ENCODE measurements at regions not wholly inside any gene's neighbourhood (a gene's known extent, or its start where the extent isn't known, plus 50 kb on each side); places are given as distances from the start of the nearest gene placed in this dataset.
"Not testable (repeated sequence)": the region's sequence is repeated elsewhere in the genome, so short reads cannot be mapped to it uniquely, and the experiment has no call there.

DNA sequence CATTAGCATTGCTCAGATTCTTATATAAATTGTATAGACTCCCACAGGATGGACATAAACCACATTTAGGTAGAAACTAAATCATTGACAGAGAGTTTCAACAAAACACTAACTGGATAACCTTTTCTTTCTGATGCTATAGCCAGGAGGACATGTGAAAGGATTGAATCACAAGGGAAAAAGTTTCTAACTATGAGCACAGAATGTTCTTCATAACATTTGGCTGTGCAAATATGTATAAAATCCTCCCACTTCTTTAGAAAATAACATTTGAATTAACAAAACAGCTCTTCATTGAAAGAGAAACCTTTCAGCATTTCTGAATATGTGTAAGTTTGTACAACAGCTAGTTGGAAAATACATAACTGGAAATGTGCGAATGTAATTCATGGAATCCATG lies 167.3 kb downstream of the TBX15 start:
- TF ChIP-seq, protein P1, sequence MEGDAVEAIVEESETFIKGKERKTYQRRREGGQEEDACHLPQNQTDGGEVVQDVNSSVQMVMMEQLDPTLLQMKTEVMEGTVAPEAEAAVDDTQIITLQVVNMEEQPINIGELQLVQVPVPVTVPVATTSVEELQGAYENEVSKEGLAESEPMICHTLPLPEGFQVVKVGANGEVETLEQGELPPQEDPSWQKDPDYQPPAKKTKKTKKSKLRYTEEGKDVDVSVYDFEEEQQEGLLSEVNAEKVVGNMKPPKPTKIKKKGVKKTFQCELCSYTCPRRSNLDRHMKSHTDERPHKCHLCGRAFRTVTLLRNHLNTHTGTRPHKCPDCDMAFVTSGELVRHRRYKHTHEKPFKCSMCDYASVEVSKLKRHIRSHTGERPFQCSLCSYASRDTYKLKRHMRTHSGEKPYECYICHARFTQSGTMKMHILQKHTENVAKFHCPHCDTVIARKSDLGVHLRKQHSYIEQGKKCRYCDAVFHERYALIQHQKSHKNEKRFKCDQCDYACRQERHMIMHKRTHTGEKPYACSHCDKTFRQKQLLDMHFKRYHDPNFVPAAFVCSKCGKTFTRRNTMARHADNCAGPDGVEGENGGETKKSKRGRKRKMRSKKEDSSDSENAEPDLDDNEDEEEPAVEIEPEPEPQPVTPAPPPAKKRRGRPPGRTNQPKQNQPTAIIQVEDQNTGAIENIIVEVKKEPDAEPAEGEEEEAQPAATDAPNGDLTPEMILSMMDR (IDR thresholded peaks at IDR 0.05) = no peak
- TF ChIP-seq POLR2A (IDR thresholded peaks at IDR 0.05) = no peak
- 88 to 90% methylated on average over 1 of the region's 1 CpG for WGBS, 2 donors
- intact Hi-C loops (cut with DNase I; ENCODE audit: low total_unique reads) = no loop called here
- no peak overlapping the region for H3K4me3 ChIP-seq (ENCODE audit: low read depth, poor library complexity, severe bottlenecking)
- no peak for DNase-seq (ENCODE audit: low spot score in 2 of 2)

DNA sequence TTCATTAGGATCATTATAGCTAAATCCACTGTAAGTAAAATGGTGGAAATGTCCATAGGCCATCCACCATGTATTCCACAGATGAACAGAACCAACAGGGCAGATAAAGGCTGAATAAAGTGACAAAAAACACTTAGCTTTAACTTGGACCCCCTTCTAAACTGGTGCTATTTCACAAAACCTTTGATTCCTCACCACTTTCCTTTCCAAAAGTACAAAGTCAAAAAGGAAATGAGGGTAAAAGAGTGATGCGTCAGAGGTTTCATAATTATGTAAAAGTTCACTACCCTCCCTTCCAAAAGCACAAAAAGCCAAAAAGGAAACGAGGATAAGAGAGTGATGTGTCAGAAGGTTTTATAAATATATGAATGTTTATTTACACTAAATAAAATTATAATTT lies 172.2 kb downstream of the TBX15 start:
- TF ChIP-seq POLR2A (IDR thresholded peaks at IDR 0.05) = no peak
- TF ChIP-seq, protein P1 (IDR thresholded peaks at IDR 0.05) = no peak
- DNase-seq (ENCODE audit: low spot score in 2 of 2) = no peak
- 60 to 67% methylated on average over 2 of the region's 2 CpGs for WGBS, 2 donors
- intact Hi-C loops (cut with DNase I; ENCODE audit: low total_unique reads) = no loop called here
- H3K4me3 ChIP-seq (ENCODE audit: low read depth, poor library complexity, severe bottlenecking) = no peak overlapping the region

DNA sequence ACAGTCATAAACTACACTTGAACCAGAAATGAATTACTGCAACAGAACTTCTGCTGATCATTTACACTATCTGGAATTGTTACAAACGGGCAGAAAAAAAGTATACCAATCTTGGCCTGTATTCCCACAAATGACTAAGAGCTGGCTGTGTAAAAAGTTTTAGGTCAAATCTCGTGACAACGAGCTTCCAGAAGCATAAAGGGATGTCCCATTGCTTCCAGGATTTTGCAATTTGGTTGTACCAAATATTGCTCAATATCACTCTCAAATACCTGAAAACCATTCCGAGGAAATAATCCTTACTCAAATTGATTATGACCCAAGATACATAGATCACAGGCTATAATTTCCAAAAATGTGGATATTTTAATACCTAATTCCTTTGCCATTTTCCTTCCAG lies 175.6 kb downstream of the TBX15 start:
- TF ChIP-seq, protein P1 (IDR thresholded peaks at IDR 0.05) = no peak
- no peak for TF ChIP-seq POLR2A (IDR thresholded peaks at IDR 0.05)
- 74 to 83% methylated on average over 4 of the region's 4 CpGs for WGBS, 2 donors
- DNase-seq (ENCODE audit: low spot score in 2 of 2) = no peak
- H3K4me3 ChIP-seq (ENCODE audit: low read depth, poor library complexity, severe bottlenecking) = no peak overlapping the region
- intact Hi-C loops (cut with DNase I; ENCODE audit: low total_unique reads) = no loop called here

DNA sequence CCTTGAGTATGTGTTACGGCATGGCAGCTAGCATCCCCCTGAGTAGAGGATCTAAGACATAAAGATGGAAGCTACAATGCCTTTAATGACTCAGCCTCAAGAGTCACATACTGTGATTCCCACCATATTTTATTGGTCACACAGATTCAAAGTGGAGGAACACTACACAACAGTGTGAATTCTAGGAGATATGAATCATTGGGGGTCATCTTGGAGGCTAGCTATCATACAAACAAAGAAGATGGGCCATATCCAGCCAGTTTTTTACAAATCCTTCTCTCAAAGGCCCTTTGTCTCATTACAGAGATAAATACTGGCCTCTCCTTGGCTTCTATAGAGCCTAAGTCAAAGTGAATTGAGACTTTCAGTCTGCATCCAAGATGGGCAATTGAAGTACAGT lies 177.0 kb downstream of the TBX15 start:
- DNase-seq (ENCODE audit: low spot score in 2 of 2) = no peak
- intact Hi-C loops (cut with DNase I; ENCODE audit: low total_unique reads) = no loop called here
- 89 to 93% methylated on average over 1 of the region's 1 CpG for WGBS, 2 donors
- TF ChIP-seq, protein P1 (IDR thresholded peaks at IDR 0.05) = no peak
- TF ChIP-seq POLR2A (IDR thresholded peaks at IDR 0.05) = no peak
- H3K4me3 ChIP-seq (ENCODE audit: low read depth, poor library complexity, severe bottlenecking) = no peak overlapping the region

DNA sequence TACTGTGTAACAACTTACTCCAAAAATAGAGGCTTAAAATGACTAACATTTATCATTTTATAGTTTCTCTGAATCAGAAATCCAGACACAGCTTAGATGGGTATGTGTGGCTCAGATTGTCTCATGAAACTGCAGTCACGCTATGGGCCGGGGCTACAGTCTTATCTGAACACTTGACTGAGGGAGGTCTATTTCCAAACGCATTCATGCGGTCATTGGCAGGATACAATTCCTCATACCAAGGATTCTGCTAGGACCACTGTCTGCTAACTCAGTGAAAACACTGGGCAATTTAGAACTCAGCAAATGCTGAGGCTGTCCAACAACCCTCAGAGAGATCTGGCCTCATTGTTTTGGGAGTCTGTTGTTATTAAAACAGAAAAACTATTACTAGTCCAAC lies 178.6 kb downstream of the TBX15 start:
- H3K4me3 ChIP-seq (ENCODE audit: low read depth, poor library complexity, severe bottlenecking) = no peak overlapping the region
- DNase-seq (ENCODE audit: low spot score in 2 of 2) = no peak
- TF ChIP-seq, protein P1 (IDR thresholded peaks at IDR 0.05) = no peak
- TF ChIP-seq POLR2A (IDR thresholded peaks at IDR 0.05) = no peak
- intact Hi-C loops (cut with DNase I; ENCODE audit: low total_unique reads) = no loop called here
- 90 to 94% methylated on average over 4 of the region's 4 CpGs for WGBS, 2 donors

DNA sequence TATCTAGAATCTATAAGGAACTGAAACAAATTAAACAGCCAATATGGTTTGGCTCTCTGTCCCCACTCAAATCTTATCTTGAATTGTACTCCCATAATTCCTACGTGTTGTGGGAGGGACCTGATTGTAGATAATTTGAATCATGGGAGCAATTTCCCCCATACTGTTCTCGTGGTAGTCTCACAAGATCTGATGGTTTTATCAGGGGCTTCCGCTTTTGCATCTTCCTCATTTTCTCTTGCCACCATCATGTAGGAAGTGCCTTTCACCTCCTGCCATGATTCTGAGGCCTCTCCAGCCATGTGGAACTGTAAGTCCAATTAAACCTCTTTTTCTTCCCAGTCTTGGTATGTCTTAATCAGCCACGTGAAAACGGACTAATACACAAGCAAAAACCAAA lies 185.0 kb downstream of the TBX15 start:
- intact Hi-C loops (cut with DNase I; ENCODE audit: low total_unique reads); DNase-seq (ENCODE audit: low spot score in 2 of 2); H3K4me3 ChIP-seq (ENCODE audit: low read depth, poor library complexity, severe bottlenecking): not testable (repeated sequence)
- WGBS, 2 donors = 76 to 78% methylated on average over 5 of the region's 5 CpGs

All from lower leg skin (tissue), 4 donors.